A549 (cell line): ENCODE measurements at regions not wholly inside any gene's neighbourhood (a gene's known extent, or its start where the extent isn't known, plus 50 kb on each side); places are given as distances from the start of the nearest gene placed in this dataset.

Experiments used
- ATAC-seq, 2 experiments: fragments of 200-7000 bp in 1 of 2; fragments of >200 bp in 1 of 2; cut with Nextera tagmentation in 1 of 2; cut with Tn5 transposase in 1 of 2; 3 replicates each; pipeline versions ENCODE4 v1.8.0 to v1.9.1; 2018 to 2020; ENCODE audit warnings: mild to moderate bottlenecking in 1 of 2, moderate library complexity in 1 of 2
- CTCF ChIA-PET: fragments of 300-600 bp; sonication (Branson Sonifier 250); formaldehyde crosslinking; extraction: SDS; loops from one replicate; lab custom pipeline; 2021; ENCODE audit warnings: antibody characterized with exemption, inconsistent platforms; lab: Yijun Ruan, JAX
- POLR2A ChIA-PET: fragments of 350-600 bp; formaldehyde crosslinking; extraction: SDS; loops from one replicate; lab custom pipeline; 2021; ENCODE audit warnings: antibody characterized with exemption, inconsistent platforms; lab: Yijun Ruan, JAX
- DNase-seq, 2 experiments: peaks; one replicate each; pipeline versions ENCODE4 v3.0.0 to v3.0.0-alpha.2; 2011 to 2016; ENCODE audit warnings: low read depth in 1 of 2, low spot score in 1 of 2
- FAIRE-seq: peaks from 2 replicates; lab custom pipeline; 2011; peaks lifted over from hg19 to GRCh38; lab: Jason Lieb, UNC
- H3K27ac ChIP-seq, 2 experiments: fragments of >200 bp; sonication (Bioruptor Twin); formaldehyde crosslinking; 3 replicates each; pipeline ENCODE4 v1.5.1; 2016 to 2017
- H3K4me1 ChIP-seq: fragments of >200 bp; sonication (Bioruptor Twin); formaldehyde crosslinking; 3 replicates; pipeline ENCODE4 v1.6.1; 2016
- H3K4me2 ChIP-seq: fragments of >200 bp; sonication (Bioruptor Twin); formaldehyde crosslinking; 3 replicates; pipeline ENCODE4 v1.6.1; 2016
- H3K4me3 ChIP-seq: fragments of >200 bp; sonication (Bioruptor Twin); formaldehyde crosslinking; 3 replicates; pipeline ENCODE4 v1.5.1; 2016
- H3K9me3 ChIP-seq: fragments of >200 bp; sonication (Bioruptor Twin); formaldehyde crosslinking; 3 replicates; pipeline ENCODE4 v1.6.1; 2016
- BHLHE40 ChIP-seq: IDR thresholded peaks from 2 replicates; pipeline ENCODE4 v1.6.1; 2012; ENCODE audit warnings: low read depth, low read length, inconsistent platforms
- CBX2 ChIP-seq: fragments of 200-600 bp; sonication (generic); IDR thresholded peaks from 2 replicates; pipeline ENCODE4 v1.6.1; 2016; ENCODE audit warnings: low read depth, mild to moderate bottlenecking, borderline replicate concordance
- CEBPB ChIP-seq, 2 experiments: fragments of >200 bp in 1 of 2; sonication (Bioruptor Twin) in 1 of 2; formaldehyde crosslinking in 1 of 2; IDR thresholded peaks; 2 replicates each; pipeline ENCODE4 v1.6.1; 2012 to 2016
- CHD4 ChIP-seq: fragments of 200-600 bp; sonication (generic); IDR thresholded peaks from 2 replicates; pipeline ENCODE4 v1.6.1; 2016; ENCODE audit warnings: antibody characterized with exemption, mild to moderate bottlenecking, borderline replicate concordance
- CTCF ChIP-seq: fragments of >200 bp; sonication (Bioruptor Twin); formaldehyde crosslinking; IDR thresholded peaks from 3 replicates; pipeline ENCODE4 v1.5.1; 2016
- EHF ChIP-seq: fragments of 250-450 bp; sonication (Bioruptor Pico); IDR thresholded peaks from 2 replicates; pipeline ENCODE4 v1.5.0; 2020; ENCODE audit warnings: mild to moderate bottlenecking
- EP300 ChIP-seq, 2 experiments: fragments of >200 bp; sonication (Bioruptor Twin); formaldehyde crosslinking; IDR thresholded peaks; 2 replicates in 1 of 2; 3 replicates in 1 of 2; pipeline ENCODE4 v1.6.1; 2016 to 2017
- FOSB ChIP-seq: fragments of 250-450 bp; sonication (Bioruptor Pico); IDR thresholded peaks from 2 replicates; pipeline ENCODE4 v1.5.0; 2020; ENCODE audit warnings: mild to moderate bottlenecking, moderate library complexity
- FOXS1 ChIP-seq: fragments of 250-450 bp; sonication (Bioruptor Pico); IDR thresholded peaks from 2 replicates; pipeline ENCODE4 v1.5.0; 2020; ENCODE audit warnings: mild to moderate bottlenecking, moderate library complexity
- GATA3 ChIP-seq: IDR thresholded peaks from 2 replicates; pipeline ENCODE4 v1.6.1; 2012; ENCODE audit warnings: borderline replicate concordance
- HDAC2 ChIP-seq: fragments of 200-600 bp; sonication (generic); IDR thresholded peaks from 2 replicates; pipeline ENCODE4 v1.6.1; 2016
- HEYL ChIP-seq: fragments of 250-450 bp; sonication (Bioruptor Pico); IDR thresholded peaks from 2 replicates; pipeline ENCODE4 v1.8.0; 2021; ENCODE audit warnings: mild to moderate bottlenecking, moderate library complexity
- HMGXB4 ChIP-seq: fragments of 250-450 bp; sonication (Bioruptor Pico); IDR thresholded peaks from 2 replicates; pipeline ENCODE4 v1.5.0; 2021; ENCODE audit warnings: mild to moderate bottlenecking, moderate library complexity, borderline replicate concordance
- HOXA7 ChIP-seq: fragments of 250-450 bp; sonication (Bioruptor Pico); IDR thresholded peaks from 2 replicates; pipeline ENCODE4 v1.5.0; 2020; ENCODE audit warnings: mild to moderate bottlenecking, moderate library complexity
- HOXB5 ChIP-seq: fragments of 250-450 bp; sonication (Bioruptor Pico); IDR thresholded peaks from 2 replicates; pipeline ENCODE4 v1.5.0; 2020; ENCODE audit warnings: mild to moderate bottlenecking, moderate library complexity
- JUN ChIP-seq, 2 experiments: fragments of >200 bp; sonication (Bioruptor Twin); formaldehyde crosslinking; IDR thresholded peaks; 2 replicates in 1 of 2; 3 replicates in 1 of 2; pipeline ENCODE4 v1.6.1; 2016 to 2017
- KDM1A ChIP-seq: fragments of 200-600 bp; sonication (generic); IDR thresholded peaks from 2 replicates; pipeline ENCODE4 v1.6.1; 2016; ENCODE audit warnings: low read depth, mild to moderate bottlenecking
- MAFK ChIP-seq: fragments of 450-650 bp; IDR thresholded peaks from 2 replicates; pipeline ENCODE4 v1.6.1; 2014; ENCODE audit not compliant: partially characterized antibody
- MAZ ChIP-seq: fragments of 150-350 bp; IDR thresholded peaks from 2 replicates; pipeline ENCODE4 v1.6.1; 2014; ENCODE audit warnings: antibody characterized with exemption, low read depth, low read length, borderline replicate concordance
- MYC ChIP-seq: IDR thresholded peaks from 2 replicates; pipeline ENCODE4 v1.6.1; 2012; ENCODE audit warnings: mild to moderate bottlenecking, inconsistent platforms, low read length, improper control_type of control experiment, borderline replicate concordance
- NFE2L2 ChIP-seq: fragments of 150-350 bp; conservative IDR thresholded peaks from 2 replicates; pipeline ENCODE4 v1.6.1; 2014; ENCODE audit warnings: low read length
- NPAS2 ChIP-seq: fragments of 250-450 bp; sonication (Bioruptor Pico); IDR thresholded peaks from 2 replicates; pipeline ENCODE4 v1.8.0; 2022; ENCODE audit warnings: mild to moderate bottlenecking, moderate library complexity, borderline replicate concordance
- POLR2AphosphoS2 ChIP-seq: conservative IDR thresholded peaks from 2 replicates; pipeline ENCODE4 v1.6.1; 2012; ENCODE audit warnings: low read length, improper control_type of control experiment, inconsistent platforms
- RARB ChIP-seq: fragments of 250-450 bp; sonication (Bioruptor Pico); IDR thresholded peaks from 2 replicates; pipeline ENCODE4 v1.8.0; 2021; ENCODE audit warnings: mild to moderate bottlenecking, moderate library complexity
- RCOR1 ChIP-seq: fragments of 150-350 bp; IDR thresholded peaks from 2 replicates; pipeline ENCODE4 v1.6.1; 2014; ENCODE audit warnings: antibody characterized with exemption, low read length, low read depth
- RFX5 ChIP-seq: fragments of 450-650 bp; IDR thresholded peaks from 2 replicates; pipeline ENCODE4 v1.7.1; 2014; ENCODE audit warnings: antibody characterized with exemption, mild to moderate bottlenecking, moderate library complexity
- RNF2 ChIP-seq: fragments of 200-600 bp; sonication (generic); IDR thresholded peaks from 2 replicates; pipeline ENCODE4 v1.6.1; 2016; ENCODE audit warnings: low read depth, mild to moderate bottlenecking, antibody characterized with exemption, moderate library complexity, borderline replicate concordance
- SREBF2 ChIP-seq: fragments of 450-650 bp; IDR thresholded peaks from 2 replicates; pipeline ENCODE4 v1.6.1; 2014; ENCODE audit warnings: mild to moderate bottlenecking, moderate library complexity
- TFCP2L1 ChIP-seq: fragments of 250-450 bp; sonication (Bioruptor Pico); IDR thresholded peaks from 2 replicates; pipeline ENCODE4 v1.5.0; 2021; ENCODE audit warnings: mild to moderate bottlenecking
- ZFP36 ChIP-seq: fragments of 450-650 bp; IDR thresholded peaks from 2 replicates; pipeline ENCODE4 v1.6.1; 2014; ENCODE audit warnings: borderline replicate concordance; ENCODE audit not compliant: partially characterized antibody
- ZSCAN20 ChIP-seq: fragments of 250-450 bp; sonication (Bioruptor Pico); IDR thresholded peaks from 2 replicates; pipeline ENCODE4 v1.8.0; 2022; ENCODE audit warnings: mild to moderate bottlenecking, moderate library complexity
- WGBS: methylation state at CpG from one replicate; pipeline ENCODE4 v1.1.6; 2017; ENCODE audit errors: missing lambda C conversion rate; 5-methylcytosine and 5-hydroxymethylcytosine counted together

GRCh38 chr1:59110271-59110670 lies 186.6 kb upstream of the FGGY start:
- ATAC-seq = no peak

DNA sequence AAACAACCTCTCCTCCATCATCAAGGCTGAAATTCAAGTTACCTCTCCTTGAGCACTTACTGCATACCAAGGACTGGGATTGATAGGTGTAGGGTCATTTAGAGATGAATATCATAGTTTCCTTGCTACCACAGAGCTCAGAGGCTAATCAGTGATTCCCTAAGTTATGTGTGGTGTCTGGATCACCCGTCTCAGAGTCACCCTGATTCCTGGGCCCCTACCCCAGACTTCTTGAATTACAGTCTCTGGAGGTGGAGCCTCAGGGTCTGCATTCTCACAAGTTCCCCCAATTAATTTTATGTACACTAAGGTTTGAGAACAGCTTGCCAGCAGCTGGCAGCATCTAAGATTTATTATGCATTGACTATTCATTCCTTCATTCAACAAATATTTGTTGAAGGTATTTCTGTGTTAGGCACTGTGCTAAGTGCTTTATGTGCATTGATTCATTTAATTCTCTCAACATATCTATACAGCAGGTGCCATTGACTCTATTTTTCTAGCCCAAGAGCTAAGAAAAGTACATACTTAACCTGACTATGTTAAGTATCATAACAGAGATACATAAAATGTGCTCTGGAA lies 182.9 kb upstream of the FGGY start:
- no peak for ATAC-seq
- DNase-seq = no peak
- CTCF ChIA-PET = interaction anchor here (0.6 kb wide), 1 partner anchor 414 kb away, joined by 3 read pairs; the partner anchor contains the start of gene MYSM1
- no peak for FAIRE-seq
- H3K9me3 ChIP-seq = no peaks in the 10 kb centered on the region
- 55% methylated on average over 1 of the region's 1 CpG for WGBS
- no peak overlapping the region for H3K4me3 ChIP-seq
- no peak overlapping the region for H3K4me2 ChIP-seq
- POLR2A ChIA-PET = no interaction called here
- H3K4me1 ChIP-seq = 0 out of 3 replicates have a peak, but pooled peaks cover 14% of the 10 kb centered on the region
- TF ChIP-seq ZFP36 (no peak), RARB (CRISPR knock-in tag) (no peak), HDAC2 (no peak), HOXB5 (no peak), RCOR1 (no peak)
- H3K27ac ChIP-seq = peak overlapping the region in 1 of 2 experiments; percentile 46; a peak in 1 of 6 replicates

More at GRCh38 chr1:59110271-59110670, 186.6 kb upstream of the FGGY start:
- no peak overlapping the region for H3K4me2 ChIP-seq
- H3K27ac ChIP-seq = no peak overlapping the region
- 0 out of 3 replicates have a peak, but pooled peaks cover 6% of the 10 kb centered on the region for H3K4me1 ChIP-seq
- TF ChIP-seq GATA3 (no peak), SREBF2 (no peak), TFCP2L1 (CRISPR knock-in tag) (no peak), FOSB (CRISPR knock-in tag) (no peak), NPAS2 (CRISPR knock-in tag) (no peak), MYC (no peak), ZSCAN20 (CRISPR knock-in tag) (no peak), CBX2 (no peak), EHF (CRISPR knock-in tag) (no peak), FOXS1 (no peak), HEYL (CRISPR knock-in tag) (no peak), NFE2L2 (no peak), RCOR1 (no peak), HMGXB4 (no peak), RNF2 (no peak), BHLHE40 (no peak), JUN (IDR thresholded peaks at IDR 0.05) (no peak), MAFK (no peak), ZFP36 (no peak)
- no peaks in the 10 kb centered on the region for H3K9me3 ChIP-seq
- DNase-seq = no peak
- WGBS = 93% methylated on average over 1 of the region's 1 CpG
- CTCF ChIA-PET = no interaction called here
- FAIRE-seq = no peak
- POLR2A ChIA-PET = no interaction called here
- H3K4me3 ChIP-seq = no peak overlapping the region

GRCh38 chr1:59115865-59116264 lies 181.0 kb upstream of the FGGY start:
- Histone ChIP-seq H3K27ac (no peak overlapping the region), H3K4me1 (0 out of 3 replicates have a peak, but pooled peaks cover 14% of the 10 kb centered on the region), H3K4me2 (no peak overlapping the region), H3K4me3 (no peak overlapping the region), H3K9me3 (no peaks in the 10 kb centered on the region)
- no peak for TF ChIP-seq BHLHE40
- TF ChIP-seq GATA3 = no peak; the same call in 1 of the 2 replicates
- TF ChIP-seq CTCF = no peak
- no peak for TF ChIP-seq TFCP2L1 (CRISPR knock-in tag)
- TF ChIP-seq MAZ = no peak
- TF ChIP-seq NPAS2 (CRISPR knock-in tag) = no peak
- no peak for TF ChIP-seq KDM1A
- no peak for TF ChIP-seq CHD4
- no peak for TF ChIP-seq POLR2AphosphoS2
- no peak for TF ChIP-seq HOXA7 (CRISPR knock-in tag)
- no peak for TF ChIP-seq EP300 (IDR thresholded peaks at IDR 0.05)
- TF ChIP-seq RFX5 = no peak
- TF ChIP-seq CEBPB (IDR thresholded peaks at IDR 0.05) = no peak
- no peak for TF ChIP-seq JUN (IDR thresholded peaks at IDR 0.05)
- ATAC-seq = no peak
- WGBS = 63% methylated on average over 2 of the region's 2 CpGs
- ChIA-PET POLR2A (no interaction called here), CTCF (no interaction called here)
- no peak for FAIRE-seq
- DNase-seq = no peak
